Stomach (tissue), 8 donors: ENCODE measurements at regions not wholly inside any gene's neighbourhood (a gene's known extent, or its start where the extent isn't known, plus 50 kb on each side); places are given as distances from the start of the nearest gene placed in this dataset.
A peak's percentile ranks its signal among the peaks of the same experiment; 100 is the strongest.

Source experiments
- DNase-seq, 2 donors: peaks; one replicate each; pipeline versions ENCODE4 v3.0.0 to v3.0.0-alpha.2; 2013 to 2019
- H3K27ac ChIP-seq, 5 donors: fragments of 200-600 bp in 4 of 5; sonication (generic) in 4 of 5; one replicate each; pipeline ENCODE4 v1.5.1; 2013 to 2019; ENCODE audit warnings: mild to moderate bottlenecking in 1 of 5, moderate library complexity in 1 of 5
- H3K27me3 ChIP-seq, 3 donors: fragments of 200-600 bp; sonication (generic); one replicate each; pipeline ENCODE4 v1.5.1; 2017 to 2019; ENCODE audit warnings: mixed run types in 1 of 3
- H3K36me3 ChIP-seq, 4 donors: fragments of 200-600 bp; sonication (generic); 1 replicate in 3 of 4; 2 replicates in 1 of 4; pipeline ENCODE4 v1.5.1; 2016 to 2019
- H3K4me1 ChIP-seq, 4 donors: fragments of 200-600 bp; sonication (generic); one replicate each; pipeline ENCODE4 v1.5.1; 2016 to 2019
- H3K4me3 ChIP-seq, 4 donors: fragments of 200-600 bp; sonication (generic) in 3 of 4; one replicate each; pipeline ENCODE4 v1.5.1; 2016 to 2019; ENCODE audit warnings: mild to moderate bottlenecking in 1 of 4
- H3K9me3 ChIP-seq, 4 donors: fragments of 200-600 bp; sonication (generic); one replicate each; pipeline ENCODE4 v1.5.1; 2016 to 2019
- CTCF ChIP-seq, 7 experiments: fragments of 450-650 bp in 4 of 7; fragments of 200-600 bp in 3 of 7; sonication (generic) in 3 of 7; IDR thresholded peaks; one replicate each; pipeline ENCODE4 v1.5.1; 2016 to 2019; ENCODE audit warnings: antibody characterized with exemption in 7 of 7, control low read depth in 2 of 7, mild to moderate bottlenecking in 1 of 7
- EP300 ChIP-seq: sonication (generic); formaldehyde crosslinking; IDR thresholded peaks from one replicate; pipeline ENCODE4 v1.6.1; 2017; ENCODE audit warnings: antibody characterized with exemption
- POLR2A ChIP-seq, 4 donors: fragments of 450-650 bp; IDR thresholded peaks; one replicate each; pipeline ENCODE4 v1.6.1; 2016; ENCODE audit warnings: antibody characterized with exemption in 4 of 4, control low read depth in 2 of 4, mild to moderate bottlenecking in 1 of 4, moderate library complexity in 1 of 4
- POLR2AphosphoS5 ChIP-seq, 3 donors: sonication (generic); formaldehyde crosslinking; IDR thresholded peaks; one replicate each; pipeline ENCODE4 v1.6.1; 2016; ENCODE audit warnings: antibody characterized with exemption in 3 of 3
- WGBS, 5 donors: extraction: QIAGEN DNeasy Blood & Tissue Kit in 3 of 5; methylation state at CpG; one replicate each; pipeline versions ENCODE4 v1.1.5 to v1.1.7; 2013 to 2018; 5-methylcytosine and 5-hydroxymethylcytosine counted together
- intact Hi-C: fragments of 100-400 bp; cut with DNase I; formaldehyde crosslinking; loops from one replicate; pipeline ENCODE4 v1.15.1; 2023; ENCODE audit warnings: low total_unique reads
- donor health status: healthy with polysubstance abuse.
- donor health status: Bipolar disorder and iron deficiency.
- donor health status: healthy.

GRCh38 chr5:35461530-35461929 lies 156.1 kb upstream of the SPEF2 start:
- intact Hi-C loops, result no loop called here
- Histone ChIP-seq H3K9me3 (peaks cover 0 to 7% (median 0%) of the 10 kb centered on the region in 4 donors), H3K36me3 (no peaks in the 10 kb centered on the region), H3K27ac (no peak overlapping the region), H3K27me3 (no peaks in the 10 kb centered on the region), H3K4me1 (no peaks in the 10 kb centered on the region), H3K4me3 (no peak overlapping the region)
- DNase-seq, result no peak
- WGBS, 5 donors, result 59 to 71% (median 70%) methylated on average over 2 of the region's 2 CpGs
- TF ChIP-seq EP300, result no peak
- TF ChIP-seq POLR2AphosphoS5 (IDR thresholded peaks at IDR 0.05), result no peak
- no peak for TF ChIP-seq CTCF (IDR thresholded peaks at IDR 0.05)
- TF ChIP-seq POLR2A (IDR thresholded peaks at IDR 0.05), result no peak

GRCh38 chr5:35458824-35459207 lies 158.8 kb upstream of the SPEF2 start:
- H3K36me3 ChIP-seq, result no peaks in the 10 kb centered on the region
- H3K27me3 ChIP-seq, result no peaks in the 10 kb centered on the region
- no peak overlapping the region for H3K27ac ChIP-seq
- WGBS, 5 donors, result 2 to 14% (median 9%) methylated on average over 1 of the region's 1 CpG
- TF ChIP-seq POLR2A (IDR thresholded peaks at IDR 0.05) (no peak), EP300 (no peak), CTCF (IDR thresholded peaks at IDR 0.05) (no peak), POLR2AphosphoS5 (IDR thresholded peaks at IDR 0.05) (no peak)
- intact Hi-C loops, result no loop called here
- H3K9me3 ChIP-seq, result peaks cover 0 to 7% (median 0%) of the 10 kb centered on the region in 4 donors
- no peaks in the 10 kb centered on the region for H3K4me1 ChIP-seq
- peak; percentile 64 to 69 for DNase-seq
- H3K4me3 ChIP-seq, result no peak overlapping the region

- DNase-seq, result no peak
- 64 to 79% (median 69%) methylated on average over 5 of the region's 5 CpGs for whole genome bisulfite sequencing, 5 donors
- H3K4me1 ChIP-seq, result no peaks in the 10 kb centered on the region
- no peak overlapping the region for H3K4me3 ChIP-seq
- H3K9me3 ChIP-seq, result peaks cover 0 to 7% (median 0%) of the 10 kb centered on the region in 4 donors
- H3K27ac ChIP-seq, result no peak overlapping the region
- intact Hi-C loops, result no loop called here
- no peaks in the 10 kb centered on the region for H3K36me3 ChIP-seq
- no peaks in the 10 kb centered on the region for H3K27me3 ChIP-seq
- TF ChIP-seq POLR2AphosphoS5 (IDR thresholded peaks at IDR 0.05) (no peak), CTCF (IDR thresholded peaks at IDR 0.05) (no peak), EP300 (no peak), POLR2A (IDR thresholded peaks at IDR 0.05) (no peak)
Measured at GRCh38 chr5:35457912-35458823, 159.5 kb upstream of the SPEF2 start.

- no peaks in the 10 kb centered on the region for H3K4me1 ChIP-seq
- intact Hi-C loops, result no loop called here
- H3K27ac ChIP-seq, result no peak overlapping the region
- WGBS, 5 donors, result 67 to 91% (median 85%) methylated on average over 1 of the region's 1 CpG
- H3K4me3 ChIP-seq, result no peak overlapping the region
- H3K36me3 ChIP-seq, result no peaks in the 10 kb centered on the region
- DNase-seq, result no peak
- peaks cover 0 to 7% (median 0%) of the 10 kb centered on the region in 4 donors for H3K9me3 ChIP-seq
- H3K27me3 ChIP-seq, result no peaks in the 10 kb centered on the region
- TF ChIP-seq POLR2AphosphoS5 (IDR thresholded peaks at IDR 0.05), result no peak
Measured at GRCh38 chr5:35456506-35456905, 161.2 kb upstream of the SPEF2 start.

GRCh38 chr5:35454011-35454525 lies 163.6 kb upstream of the SPEF2 start:
- H3K4me1 ChIP-seq, result no peaks in the 10 kb centered on the region
- H3K36me3 ChIP-seq, result no peaks in the 10 kb centered on the region
- H3K27me3 ChIP-seq, result no peaks in the 10 kb centered on the region
- intact Hi-C loops, result no loop called here
- no peak for DNase-seq
- H3K4me3 ChIP-seq, result no peak overlapping the region
- no peak for TF ChIP-seq CTCF (IDR thresholded peaks at IDR 0.05)
- TF ChIP-seq POLR2AphosphoS5 (IDR thresholded peaks at IDR 0.05), result no peak
- TF ChIP-seq POLR2A (IDR thresholded peaks at IDR 0.05), result no peak
- TF ChIP-seq EP300, result no peak
- no peak overlapping the region for H3K27ac ChIP-seq
- WGBS, 5 donors, result 85 to 90% (median 89%) methylated on average over 3 of the region's 3 CpGs
- H3K9me3 ChIP-seq, result peaks cover 0 to 16% (median 0%) of the 10 kb centered on the region in 4 donors
